IMR-90 (cell line): ENCODE measurements at regions not wholly inside any gene's neighbourhood (a gene's known extent, or its start where the extent isn't known, plus 50 kb on each side); places are given as distances from the start of the nearest gene placed in this dataset.

Experiments used
- ATAC-seq: fragments of 200-7000 bp; cut with Tn5 transposase; 2 replicates; pipeline ENCODE4 v1.9.1; 2020; ENCODE audit warnings: low read depth, mild to moderate bottlenecking, moderate library complexity
- BruUV-seq: library from RNA; stranded (reverse); fragments of 400-500 nt; replicated peaks from 2 replicates; lab custom pipeline; 2021; lab: Mats Ljungman, UMichigan
- CTCF ChIA-PET: fragments of 300-600 bp; formaldehyde crosslinking; extraction: SDS; loops from one replicate; lab custom pipeline; 2021; ENCODE audit warnings: antibody characterized with exemption; lab: Yijun Ruan, JAX
- POLR2A ChIA-PET: fragments of 300-600 bp; sonication (Branson Sonifier 250); formaldehyde crosslinking; loops from one replicate; lab custom pipeline; 2022; ENCODE audit warnings: antibody characterized with exemption; ENCODE audit not compliant: unreplicated experiment; lab: Charles Lee
- DNase-seq: peaks from one replicate; pipeline ENCODE4 v3.0.0; 2013
- H2AFZ ChIP-seq: replicated peaks from 2 replicates; pipeline ENCODE3; 2013; ENCODE audit warnings: low read length, mild to moderate bottlenecking; ENCODE audit not compliant: poor library complexity
- H2AK5ac ChIP-seq: 2 replicates; pipeline ENCODE4 v1.6.1; 2013; ENCODE audit warnings: low read depth, low read length, inconsistent platforms
- H2AK9ac ChIP-seq: replicated peaks from 2 replicates; pipeline ENCODE3; 2013; ENCODE audit warnings: mild to moderate bottlenecking, low read depth, low read length, moderate library complexity; ENCODE audit not compliant: poor library complexity
- H2BK120ac ChIP-seq: 2 replicates; pipeline ENCODE4 v1.6.1; 2013; ENCODE audit warnings: low read depth, low read length, inconsistent platforms
- H2BK15ac ChIP-seq: 3 replicates; pipeline ENCODE4 v1.6.1; 2013; ENCODE audit warnings: low read depth, low read length, inconsistent platforms
- H2BK20ac ChIP-seq: 2 replicates; pipeline ENCODE4 v1.6.1; 2013; ENCODE audit warnings: low read depth, mild to moderate bottlenecking, inconsistent platforms, low read length, moderate library complexity
- H2BK5ac ChIP-seq: 2 replicates; pipeline ENCODE4 v1.6.1; 2013; ENCODE audit warnings: mild to moderate bottlenecking, low read depth, low read length, inconsistent platforms; ENCODE audit not compliant: poor library complexity, severe bottlenecking
- H3K14ac ChIP-seq: replicated peaks from 2 replicates; pipeline ENCODE4 v1.6.1; 2013; ENCODE audit warnings: low read depth, low read length, inconsistent platforms
- H3K18ac ChIP-seq: 2 replicates; pipeline ENCODE4 v1.6.1; 2013; ENCODE audit warnings: low read depth, low read length, control low read depth
- H3K23ac ChIP-seq: 2 replicates; pipeline ENCODE4 v1.6.1; 2013; ENCODE audit warnings: low read depth, low read length, inconsistent platforms
- H3K27ac ChIP-seq: 2 replicates; pipeline ENCODE4 v1.5.1; 2013; ENCODE audit warnings: mild to moderate bottlenecking, control low read depth, low read length; ENCODE audit not compliant: insufficient read depth
- H3K27me3 ChIP-seq: 2 replicates; pipeline ENCODE4 v1.6.1; 2013; ENCODE audit warnings: low read length; ENCODE audit not compliant: control insufficient read depth, insufficient read depth
- H3K36me3 ChIP-seq: 2 replicates; pipeline ENCODE4 v1.6.1; 2013; ENCODE audit warnings: low read length, mixed read lengths; ENCODE audit not compliant: control insufficient read depth, insufficient read depth
- H3K4ac ChIP-seq: 2 replicates; pipeline ENCODE4 v1.6.1; 2013; ENCODE audit warnings: low read depth, low read length, inconsistent platforms
- H3K4me1 ChIP-seq: 2 replicates; pipeline ENCODE4 v1.6.1; 2013; ENCODE audit warnings: low read length, mixed read lengths; ENCODE audit not compliant: control insufficient read depth, insufficient read depth
- H3K4me2 ChIP-seq: 2 replicates; pipeline ENCODE4 v1.6.1; 2013; ENCODE audit warnings: low read depth, mild to moderate bottlenecking, control low read depth, low read length, moderate library complexity
- H3K4me3 ChIP-seq: 2 replicates; pipeline ENCODE4 v1.5.1; 2013; ENCODE audit warnings: low read depth, mild to moderate bottlenecking, control low read depth, low read length, moderate library complexity; ENCODE audit not compliant: insufficient read depth
- H3K56ac ChIP-seq: 2 replicates; pipeline ENCODE4 v1.6.1; 2013; ENCODE audit warnings: low read length, inconsistent platforms; ENCODE audit not compliant: insufficient read depth; ENCODE audit errors: extremely low read depth
- H3K79me1 ChIP-seq, 2 experiments: 2 replicates each; pipeline ENCODE4 v1.6.1; 2013; ENCODE audit warnings: low read length in 2 of 2, inconsistent platforms in 1 of 2, low read depth in 1 of 2
- H3K9ac ChIP-seq: 2 replicates; pipeline ENCODE4 v1.6.1; 2013; ENCODE audit warnings: low read depth, low read length, control low read depth
- H3K9me1 ChIP-seq: 2 replicates; pipeline ENCODE4 v1.6.1; 2013; ENCODE audit warnings: low read length, inconsistent platforms; ENCODE audit not compliant: insufficient read depth
- H3K9me3 ChIP-seq: 2 replicates; pipeline ENCODE4 v1.6.1; 2013; ENCODE audit warnings: low read length; ENCODE audit not compliant: control insufficient read depth, insufficient read depth
- H4K20me1 ChIP-seq: 2 replicates; pipeline ENCODE4 v1.6.1; 2013; ENCODE audit warnings: low read length, inconsistent platforms; ENCODE audit not compliant: insufficient read depth
- H4K5ac ChIP-seq: 2 replicates; pipeline ENCODE4 v1.6.1; 2013; ENCODE audit warnings: mild to moderate bottlenecking, low read depth, low read length, control low read depth
- H4K8ac ChIP-seq, 2 experiments: 2 replicates each; pipeline ENCODE4 v1.6.1; 2013; ENCODE audit warnings: low read depth in 2 of 2, low read length in 2 of 2, control low read depth in 1 of 2, inconsistent platforms in 1 of 2
- H4K91ac ChIP-seq: 2 replicates; pipeline ENCODE4 v1.6.1; 2013; ENCODE audit warnings: low read depth, low read length, inconsistent platforms; ENCODE audit not compliant: insufficient read depth
- BHLHE40 ChIP-seq: fragments of 150-350 bp; IDR thresholded peaks from 2 replicates; pipeline ENCODE4 v1.6.1; 2016; ENCODE audit warnings: mild to moderate bottlenecking, low read depth, low read length
- MAFK ChIP-seq: IDR thresholded peaks from 2 replicates; pipeline ENCODE4 v1.6.1; 2012; ENCODE audit warnings: low read depth, low read length, improper control_type of control experiment
- NFE2L2 ChIP-seq: fragments of 150-350 bp; IDR thresholded peaks from 2 replicates; pipeline ENCODE4 v1.6.1; 2016; ENCODE audit warnings: low read depth, mild to moderate bottlenecking, low read length
- RCOR1 ChIP-seq: IDR thresholded peaks from 2 replicates; pipeline ENCODE4 v1.6.1; 2012; ENCODE audit warnings: mild to moderate bottlenecking, low read length, improper control_type of control experiment; ENCODE audit not compliant: insufficient replicate concordance
- RFX5 ChIP-seq: IDR thresholded peaks from 2 replicates; pipeline ENCODE4 v1.8.0; 2012; ENCODE audit warnings: low read depth, mild to moderate bottlenecking, low read length, moderate library complexity
- USF2 ChIP-seq: fragments of 150-350 bp; IDR thresholded peaks from 2 replicates; pipeline ENCODE4 v1.6.1; 2017; ENCODE audit warnings: mild to moderate bottlenecking, antibody characterized with exemption, low read length, low read depth
- WGBS, 2 experiments: methylation state at CpG; one replicate each; pipeline versions ENCODE4 v1.1.5 to v1.1.7; 2013; ENCODE audit warnings: missing lambda C conversion rate in 2 of 2; ENCODE audit not compliant: insufficient read length in 1 of 2; ENCODE audit errors: extremely low coverage in 2 of 2; 5-methylcytosine and 5-hydroxymethylcytosine counted together
- dilution Hi-C: fragments of 300-500 bp; cut with HindIII; formaldehyde crosslinking; loops from one replicate; pipeline ENCODE4 v1.14.3; 2018; ENCODE audit warnings: low sequenced_read_pairs; ENCODE audit not compliant: unreplicated experiment
- in situ Hi-C: fragments of 300-500 bp; cut with MboI; formaldehyde crosslinking; loops from 3 replicates; pipeline ENCODE4 v1.14.3; 2019; ENCODE audit warnings: low sequenced_read_pairs, inconsistent platforms, mixed read lengths
- intact Hi-C: fragments of 100-400 bp; cut with micrococcal nuclease; formaldehyde crosslinking; loops from 2 replicates; pipeline ENCODE4 v1.10.0; 2022

- no peaks in the 10 kb centered on the region for H3K79me1 ChIP-seq
- H3K14ac ChIP-seq, result no peak overlapping the region
- ChIA-PET POLR2A (no interaction called here), CTCF (no interaction called here)
- 57% methylated on average over 1 of the region's 2 CpGs; no CpG with 5 or more reads in 1 of the 2 experiments for WGBS, 2 experiments
- H3K36me3 ChIP-seq, result no peaks in the 10 kb centered on the region
- H3K4me1 ChIP-seq, result no peaks in the 10 kb centered on the region
- H3K56ac ChIP-seq, result no peak overlapping the region
- ATAC-seq, result no peak
- no peak overlapping the region for H2AFZ ChIP-seq
- peaks cover 2% of the 10 kb centered on the region for H3K9me3 ChIP-seq
- no peaks in the 10 kb centered on the region for H4K20me1 ChIP-seq
- no peak overlapping the region for H3K18ac ChIP-seq
- H3K4me2 ChIP-seq, result no peak overlapping the region
- no peak overlapping the region for H2AK5ac ChIP-seq
- H3K4ac ChIP-seq, result no peak overlapping the region
- H3K9me1 ChIP-seq, result no peaks in the 10 kb centered on the region
- DNase-seq, result no peak
- no peak overlapping the region for H2BK120ac ChIP-seq
- intact Hi-C loops, result no loop called here
- H4K5ac ChIP-seq, result no peak overlapping the region
- H3K27me3 ChIP-seq, result no peaks in the 10 kb centered on the region
- H4K8ac ChIP-seq, result no peak overlapping the region
- H3K23ac ChIP-seq, result no peak overlapping the region
- no peak overlapping the region for H2BK5ac ChIP-seq
- H2BK15ac ChIP-seq, result no peak overlapping the region
- TF ChIP-seq BHLHE40, result no peak
- TF ChIP-seq RCOR1, result no peak
- no peak for TF ChIP-seq MAFK
- TF ChIP-seq NFE2L2, result no peak
- no peak for TF ChIP-seq RFX5
- no peak for TF ChIP-seq USF2
- H2BK20ac ChIP-seq, result no peak overlapping the region
- H3K27ac ChIP-seq, result no peak overlapping the region
- no peak overlapping the region for H4K91ac ChIP-seq
- dilution Hi-C loops, result no loop called here
- H2AK9ac ChIP-seq, result no peak overlapping the region
- in situ Hi-C loops, result no loop called here
- H3K9ac ChIP-seq, result no peak overlapping the region
- no TSS peak for BruUV-seq
- H3K4me3 ChIP-seq, result no peak overlapping the region
These were observed 63.0 kb upstream of the RBPJ start for GRCh38 chr4:26257850-26258249.
